NCI-H2107 treated with DMSO at 0.1 percent for 48 hours (cell line): ENCODE measurements at regions not wholly inside any gene's neighbourhood (a gene's known extent, or its start where the extent isn't known, plus 50 kb on each side); places are given as distances from the start of the nearest gene placed in this dataset.
"Not testable (repeated sequence)": the region's sequence is repeated elsewhere in the genome, so short reads cannot be mapped to it uniquely, and the experiment has no call there.

Experiments
- DNase-seq: peaks from one replicate; lab custom pipeline; 2025; ENCODE audit not compliant: unreplicated experiment; lab: John Stamatoyannopoulos, UW

DNA sequence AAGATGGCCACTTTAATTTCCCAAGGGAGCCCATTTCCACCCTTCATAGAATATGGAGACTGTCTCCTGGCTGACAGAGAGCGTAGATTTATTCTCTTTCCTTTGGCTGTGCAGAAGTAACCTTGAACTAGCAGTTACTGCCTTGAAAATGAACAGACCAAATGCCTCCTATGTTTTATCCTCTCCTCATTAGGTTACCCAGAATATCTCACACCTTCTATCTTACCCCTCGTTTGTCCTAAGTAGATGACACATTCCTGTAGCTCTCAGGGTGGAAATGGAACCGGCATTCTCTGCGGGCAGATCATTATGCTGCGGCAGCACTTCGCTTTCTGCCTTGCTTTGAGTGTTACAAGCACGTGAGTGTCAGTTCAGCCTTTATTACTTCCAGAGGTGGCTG, 336.5 kb downstream of the DCDC2C start:
- DNase-seq, result no peak

GRCh38 chr2:4047961-4048891, 344.9 kb downstream of the DCDC2C start:
- no peak for DNase-seq

DNA sequence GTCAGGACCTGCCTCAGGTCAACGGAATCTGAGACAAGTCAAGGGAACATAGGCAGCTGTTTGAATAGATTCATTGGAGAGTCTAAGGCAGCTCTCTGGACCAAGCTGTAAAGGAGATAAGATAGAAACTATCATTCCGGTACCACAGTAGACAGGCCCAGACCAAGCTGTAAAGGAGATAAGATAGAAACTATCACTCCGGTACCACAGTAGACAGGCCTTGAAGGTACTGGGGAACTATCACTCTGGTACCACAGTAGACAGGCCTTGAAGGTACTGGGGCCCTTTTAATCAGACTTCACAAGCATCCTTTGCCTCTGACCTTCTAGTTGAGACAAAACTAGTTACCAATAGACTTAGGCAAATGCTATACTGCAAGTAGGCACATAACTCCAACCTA, 346.1 kb downstream of the DCDC2C start:
- DNase-seq, result no peak

DNA sequence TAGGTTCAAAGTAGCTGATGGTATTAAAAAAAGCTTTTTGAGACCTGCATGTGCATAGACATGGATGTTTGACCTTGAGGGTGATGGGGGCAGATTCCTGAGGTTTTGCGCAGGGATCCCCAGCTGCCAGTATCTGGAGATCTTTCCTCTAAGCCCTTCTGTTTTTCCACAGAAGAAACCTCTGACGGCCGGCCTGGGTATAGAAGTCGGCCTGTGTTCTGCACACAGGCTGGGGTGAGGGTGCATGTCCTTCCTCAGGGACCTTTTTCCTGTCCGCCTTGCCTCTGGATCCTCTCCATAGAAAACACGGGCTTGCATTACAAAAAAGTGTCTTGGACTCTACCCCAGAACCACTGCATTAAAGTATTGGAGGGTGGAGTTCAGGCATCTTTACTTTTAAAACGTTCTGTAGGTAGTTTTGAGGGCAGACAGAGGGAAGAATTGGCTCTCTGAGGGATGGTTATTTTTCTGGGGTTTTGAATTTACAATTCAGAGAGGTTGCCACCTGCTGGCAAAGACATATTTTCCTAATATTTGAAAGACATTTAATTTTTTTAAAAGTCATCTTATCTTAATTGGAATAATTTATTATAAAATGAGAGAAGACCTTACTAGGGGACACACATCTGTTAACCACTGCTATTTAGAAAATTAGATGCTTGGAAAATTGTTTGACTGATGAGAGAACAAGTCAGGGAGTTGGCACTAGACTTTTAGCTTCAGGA, 350.6 kb downstream of the DCDC2C start:
- no peak for DNase-seq

DNA sequence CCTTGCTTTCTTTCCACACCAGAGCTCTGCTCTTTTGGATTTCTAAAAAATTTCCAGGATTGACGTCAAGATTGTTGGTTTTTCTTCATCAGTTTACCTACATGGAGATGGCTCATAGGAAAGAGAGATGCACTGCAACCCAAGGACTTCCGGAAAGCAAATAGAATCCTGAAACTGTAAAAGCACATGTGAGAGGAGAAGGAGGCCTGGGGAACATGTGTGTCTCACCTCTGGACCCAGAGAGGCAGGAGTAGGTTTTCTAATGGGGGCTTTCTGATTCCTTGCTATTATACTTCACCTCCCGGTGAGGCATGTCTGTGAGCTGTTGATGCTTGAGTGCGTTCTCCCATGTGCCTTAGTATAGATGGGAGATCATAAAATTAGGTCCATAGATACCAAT, 362.8 kb downstream of the DCDC2C start:
- no peak for DNase-seq

GRCh38 chr2:4073026-4073569, 369.7 kb downstream of the DCDC2C start:
- no peak for DNase-seq

DNA sequence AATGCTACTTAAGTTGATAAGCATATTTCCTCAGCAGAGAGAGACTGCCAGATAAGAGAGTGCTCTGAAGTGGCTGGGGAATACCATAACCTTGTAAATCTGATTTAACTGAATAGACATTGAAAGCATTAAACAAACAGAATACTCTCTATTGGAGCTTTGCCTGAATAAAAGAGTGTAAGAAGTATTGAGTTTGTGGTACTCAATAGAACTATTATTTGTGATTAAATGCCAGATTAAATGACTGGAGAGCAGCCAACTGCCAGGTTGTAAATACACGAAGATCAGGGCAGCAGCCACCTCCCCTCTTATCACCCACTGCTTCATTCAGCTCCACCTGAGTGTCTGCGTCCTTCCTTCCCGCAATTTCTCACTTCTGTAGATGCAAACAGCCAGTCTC, 373.6 kb downstream of the DCDC2C start:
- DNase-seq, result peak; percentile 56

DNA sequence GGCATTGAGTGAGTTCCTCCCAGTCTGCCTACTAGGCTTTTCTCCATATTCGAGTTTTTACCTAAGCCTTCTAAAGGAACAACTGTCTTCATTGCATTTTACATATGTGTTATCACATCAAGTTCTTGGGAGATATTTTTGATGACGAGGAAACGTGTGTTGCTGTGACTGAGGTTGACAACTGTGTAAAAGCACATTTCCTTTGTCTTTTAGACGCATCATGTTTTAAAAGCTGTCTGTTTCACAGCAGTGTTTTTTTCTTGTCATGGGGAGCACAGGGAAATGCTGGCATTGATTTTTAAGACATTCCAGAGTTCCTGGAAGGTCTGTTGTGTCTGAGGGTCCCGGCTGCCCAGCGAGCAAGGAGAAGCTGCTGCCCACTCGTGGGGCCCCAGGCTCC, 381.8 kb downstream of the DCDC2C start:
- DNase-seq, result no peak

DNA sequence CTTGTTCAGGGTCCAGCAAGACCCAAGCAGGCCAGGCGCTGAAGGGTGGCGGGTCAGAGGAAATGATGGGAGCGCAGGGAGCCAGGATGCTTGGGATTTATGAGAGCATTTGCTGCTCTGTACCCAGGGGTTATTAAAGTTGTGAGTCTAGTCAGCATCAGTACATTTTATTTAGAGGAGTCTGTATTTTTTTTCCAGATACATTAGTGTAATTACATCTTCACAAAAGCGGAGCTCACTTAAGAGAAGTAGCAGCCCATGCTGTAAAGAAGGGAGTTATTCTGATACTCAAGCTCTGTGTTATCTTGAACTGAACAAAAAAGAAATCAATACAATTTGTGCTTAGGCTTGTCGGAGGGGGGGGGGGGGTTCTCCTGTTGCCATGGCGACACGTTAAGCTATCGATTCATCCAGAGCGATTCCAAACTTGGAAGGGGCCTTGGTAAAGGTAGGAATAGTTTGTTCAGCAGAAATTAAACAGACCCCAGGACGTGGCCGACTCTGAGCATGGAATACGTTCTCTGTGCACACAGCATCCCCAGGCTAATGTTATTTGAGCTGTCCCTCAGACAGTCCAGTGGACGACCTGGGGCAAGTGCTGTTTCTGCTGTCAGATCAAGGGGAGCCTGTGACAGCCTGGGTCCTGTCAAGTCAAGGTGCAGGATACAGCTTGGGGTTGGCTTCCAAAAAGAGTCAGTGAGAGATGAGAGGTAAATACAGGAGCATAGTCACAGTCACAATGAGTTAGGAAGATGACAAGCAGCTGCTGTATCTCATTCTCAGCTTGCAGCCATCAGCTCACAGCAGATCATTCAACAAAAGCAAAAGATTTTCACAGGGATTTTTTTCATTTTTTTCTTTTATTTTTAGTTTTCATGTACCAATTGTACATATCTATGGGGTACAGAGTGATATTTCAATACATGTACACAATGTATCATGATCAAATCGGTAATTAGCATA, 387.6 kb downstream of the DCDC2C start:
- DNase-seq, result peak; percentile 59

GRCh38 chr2:4091869-4092268, 388.5 kb downstream of the DCDC2C start:
- no peak for DNase-seq

DNA sequence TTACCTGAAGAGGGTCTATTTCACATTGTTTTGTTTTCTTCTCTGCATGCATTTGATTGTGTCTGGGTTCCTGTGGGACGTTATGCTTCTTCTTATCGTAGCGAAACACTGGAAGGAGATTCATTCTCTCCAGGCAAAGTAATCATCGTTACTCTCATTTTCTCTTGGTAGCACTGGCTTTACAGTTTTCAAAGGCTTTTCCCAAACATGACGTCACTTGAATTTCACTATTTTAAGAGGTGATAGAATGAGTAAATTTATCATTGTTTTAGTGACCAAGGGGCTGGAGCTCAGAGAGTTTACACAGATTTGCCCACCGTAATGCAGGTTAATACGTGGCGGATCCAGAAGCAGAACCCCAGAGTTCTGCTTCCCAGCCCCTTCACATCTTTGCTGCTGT, 391.4 kb downstream of the DCDC2C start:
- DNase-seq, result no peak

- DNase-seq, result no peak
These were observed 393.8 kb downstream of the DCDC2C start for GRCh38 chr2:4096978-4097766.

- no peak for DNase-seq
These were observed 394.8 kb downstream of the DCDC2C start for GRCh38 chr2:4098137-4098536.

- no peak for DNase-seq
These were observed 398.6 kb downstream of the DCDC2C start for GRCh38 chr2:4101936-4102335.

GRCh38 chr2:4107179-4107578, 403.8 kb downstream of the DCDC2C start:
- no peak for DNase-seq

GRCh38 chr2:4110273-4110672, 406.9 kb downstream of the DCDC2C start:
- DNase-seq, result no peak

DNA sequence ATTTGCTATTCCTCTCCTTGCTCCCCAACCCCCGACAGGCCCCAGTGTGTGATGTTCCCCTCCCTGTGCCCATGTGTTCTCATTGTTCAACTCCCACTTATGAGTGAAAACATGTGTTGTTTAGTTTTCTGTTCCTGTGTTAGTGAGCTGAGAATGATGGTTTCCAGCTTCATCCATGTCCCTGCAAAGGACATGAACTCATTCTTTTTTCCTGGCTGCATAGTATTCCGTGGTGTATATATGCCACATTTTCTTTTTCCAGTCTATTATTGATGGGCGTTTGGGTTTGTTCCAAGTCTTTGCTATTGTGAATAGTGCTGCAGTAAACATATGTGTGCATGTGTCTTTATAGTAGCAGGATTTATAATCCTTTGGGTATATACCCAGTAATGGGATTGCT, 412.1 kb downstream of the DCDC2C start:
- not testable (repeated sequence) for DNase-seq

- no peak for DNase-seq
These were observed 419.4 kb downstream of the DCDC2C start for GRCh38 chr2:4122726-4123125.

DNA sequence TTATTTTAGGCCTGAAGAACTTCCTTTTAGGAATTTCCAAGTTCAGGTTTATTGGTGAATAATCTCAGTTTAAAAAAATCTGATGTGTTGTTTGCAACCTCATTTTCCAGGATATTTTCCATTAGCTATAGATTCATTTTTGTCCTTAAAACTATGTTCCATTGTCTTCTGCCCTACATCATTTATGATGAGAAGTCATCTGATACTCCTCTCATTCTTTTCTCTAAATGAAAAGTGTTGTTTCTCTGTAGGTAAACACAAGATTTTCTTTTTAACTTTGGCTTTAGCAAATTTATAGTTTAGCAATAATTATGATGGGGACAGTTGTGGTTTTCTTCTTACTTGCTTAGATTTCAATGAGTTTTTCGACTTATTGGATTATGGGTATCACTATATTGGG, 427.3 kb downstream of the DCDC2C start:
- no peak for DNase-seq
